ENCODE measurements at regions not wholly inside any gene's neighbourhood (a gene's known extent, or its start where the extent isn't known, plus 50 kb on each side); places are given as distances from the start of the nearest gene placed in this dataset.
"Not testable (repeated sequence)": the region's sequence is repeated elsewhere in the genome, so short reads cannot be mapped to it uniquely, and the experiment has no call there.

GRCh38 chr19:30256496-30256850 lies 115.7 kb upstream of the ZNF536 start (continued):
- TF ChIP-seq RELA (IDR thresholded peaks at IDR 0.05; ENCODE audit: borderline replicate concordance, partially characterized antibody): no peak
- TF ChIP-seq NR2C2 (IDR thresholded peaks at IDR 0.05; ENCODE audit: borderline replicate concordance, control insufficient read depth, insufficient read length, low read depth): no peak
- TF ChIP-seq EED (IDR thresholded peaks at IDR 0.05; ENCODE audit: low read depth): no peak
- no peak for TF ChIP-seq ZNF687 (IDR thresholded peaks at IDR 0.05)
- no peak for TF ChIP-seq POU2F2 (IDR thresholded peaks at IDR 0.05; ENCODE audit: borderline replicate concordance, low read depth, low read length)

GRCh38 chr19:30263830-30264381 lies 108.3 kb upstream of the ZNF536 start:
- no peaks in the 10 kb centered on the region for H3K9me3 ChIP-seq (replicated peaks; ENCODE audit: control insufficient read depth, insufficient read depth, low read length)
- H3K27me3 ChIP-seq (replicated peaks in 1 of 2; ENCODE audit: control insufficient read depth in 2 of 2, insufficient read depth in 2 of 2, low read length in 1 of 2): no peaks in the 10 kb centered on the region
- TF ChIP-seq NFYA (IDR thresholded peaks at IDR 0.05; ENCODE audit: borderline replicate concordance, low read depth, low read length): no peak
- no peak for FAIRE-seq
- intact Hi-C loops (cut with micrococcal nuclease; ENCODE audit: unreplicated experiment): no loop called here
- no peak overlapping the region for H3K27ac ChIP-seq (ENCODE audit: control insufficient read depth, insufficient read depth)
- no peaks in the 10 kb centered on the region for H3K36me3 ChIP-seq (ENCODE audit: control insufficient read depth in 2 of 2, insufficient read depth in 2 of 2, low read length in 1 of 2)
- ChIA-PET RAD21 (ENCODE audit: unreplicated experiment) (no interaction called here), CTCF (no interaction called here), POLR2A (interaction anchor here (0.6 kb wide), 1 partner anchor 11 kb away, joined by 3 read pairs; no protein-coding TSS in a partner anchor), SMC1A (ENCODE audit: uncharacterized antibody, unreplicated experiment) (interaction anchor here (1.5 kb wide), 1 partner anchor 12 kb away, joined by 3 read pairs; no protein-coding TSS in a partner anchor)
- H4K20me1 ChIP-seq (ENCODE audit: control insufficient read depth, insufficient read depth): no peaks in the 10 kb centered on the region
- no peaks in the 10 kb centered on the region for H3K4me1 ChIP-seq (ENCODE audit: control insufficient read depth, insufficient read depth, low read length)
- no peak for DNase-seq (ENCODE audit: low read depth, low spot score)
- no peak overlapping the region for H2AFZ ChIP-seq (ENCODE audit: control insufficient read depth, low read depth, low read length)
- H3K9ac ChIP-seq (ENCODE audit: control insufficient read depth, insufficient read depth, low read length): no peak overlapping the region
- H3K4me3 ChIP-seq: no peak overlapping the region
- in situ Hi-C loops (cut with MboI): no loop called here
- WGBS (ENCODE audit: insufficient coverage, insufficient replicate concordance, low lambda C conversion rate, missing lambda C conversion rate): 26% methylated on average over 6 of the region's 6 CpGs
- no peak overlapping the region for H3K4me2 ChIP-seq (ENCODE audit: control insufficient read depth, insufficient read depth)
- no TSS peak for BruUV-seq (replicated peaks)
- H3K79me2 ChIP-seq (ENCODE audit: control insufficient read depth, insufficient read depth, low read length): no peaks in the 10 kb centered on the region
- no peak for ATAC-seq

- intact Hi-C loops (cut with micrococcal nuclease; ENCODE audit: unreplicated experiment); H3K4me2 ChIP-seq (ENCODE audit: control insufficient read depth, insufficient read depth); H3K4me1 ChIP-seq (ENCODE audit: control insufficient read depth, insufficient read depth, low read length); H3K4me3 ChIP-seq; H3K27ac ChIP-seq (ENCODE audit: control insufficient read depth, insufficient read depth); H2AFZ ChIP-seq (ENCODE audit: control insufficient read depth, low read depth, low read length); RAD21 ChIA-PET (ENCODE audit: unreplicated experiment); ATAC-seq; DNase-seq (ENCODE audit: low read depth, low spot score); in situ Hi-C loops (cut with MboI); H3K27me3 ChIP-seq (replicated peaks in 1 of 2; ENCODE audit: control insufficient read depth in 2 of 2, insufficient read depth in 2 of 2, low read length in 1 of 2); H3K9me3 ChIP-seq (replicated peaks; ENCODE audit: control insufficient read depth, insufficient read depth, low read length); H4K20me1 ChIP-seq (ENCODE audit: control insufficient read depth, insufficient read depth); BruUV-seq (replicated peaks); CTCF ChIA-PET; FAIRE-seq; H3K9ac ChIP-seq (ENCODE audit: control insufficient read depth, insufficient read depth, low read length); POLR2A ChIA-PET; H3K79me2 ChIP-seq (ENCODE audit: control insufficient read depth, insufficient read depth, low read length); H3K36me3 ChIP-seq (ENCODE audit: control insufficient read depth in 2 of 2, insufficient read depth in 2 of 2, low read length in 1 of 2): not testable (repeated sequence)
- SMC1A ChIA-PET (ENCODE audit: uncharacterized antibody, unreplicated experiment): interaction anchor here (0.6 kb wide), 1 partner anchor 102 kb away, joined by 4 read pairs; no protein-coding TSS in a partner anchor
- WGBS (ENCODE audit: insufficient coverage, insufficient replicate concordance, low lambda C conversion rate, missing lambda C conversion rate): 0% methylated on average over 2 of the region's 2 CpGs
Measured at GRCh38 chr19:30265918-30266317, 106.3 kb upstream of the ZNF536 start.
